SK-N-MC (cell line): ENCODE measurements at regions not wholly inside any gene's neighbourhood (a gene's known extent, or its start where the extent isn't known, plus 50 kb on each side); places are given as distances from the start of the nearest gene placed in this dataset.
A peak's percentile ranks its signal among the peaks of the same experiment; 100 is the strongest.

Experiments used
- DNase-seq: peaks from one replicate; pipeline ENCODE4 v3.0.0-alpha.2; 2011; ENCODE audit warnings: low read depth, low spot score
- H3K27ac ChIP-seq: fragments of 200-600 bp; sonication (generic); 2 replicates; pipeline ENCODE4 v1.5.1; 2016; ENCODE audit warnings: mixed run types
- H3K36me3 ChIP-seq: fragments of 200-600 bp; sonication (generic); 2 replicates; pipeline ENCODE4 v1.6.1; 2017; ENCODE audit warnings: antibody characterized with exemption, low read length, mixed read lengths; ENCODE audit not compliant: insufficient read depth
- H3K4me3 ChIP-seq: fragments of 200-600 bp; sonication (generic); 2 replicates; pipeline ENCODE4 v1.5.1; 2016
- H3K9ac ChIP-seq: fragments of 200-600 bp; sonication (generic); 2 replicates; pipeline ENCODE4 v1.8.0; 2017; ENCODE audit warnings: mixed run types, mixed read lengths; ENCODE audit not compliant: insufficient read length
- H3K9me3 ChIP-seq: fragments of 200-600 bp; sonication (generic); 2 replicates; pipeline ENCODE4 v1.6.1; 2017; ENCODE audit warnings: low read depth, mild to moderate bottlenecking, antibody characterized with exemption, low read length, moderate library complexity, mixed read lengths
- EZH2 ChIP-seq: fragments of 200-600 bp; sonication (generic); IDR thresholded peaks from one replicate; pipeline ENCODE4 v1.6.1; 2017; ENCODE audit warnings: antibody characterized with exemption
- FOXP2 ChIP-seq: optimal IDR thresholded peaks from 2 replicates; pipeline ENCODE3; 2011; ENCODE audit warnings: mild to moderate bottlenecking, moderate library complexity; ENCODE audit not compliant: insufficient read depth; ENCODE audit errors: extremely low read length, control extremely low read depth
- POLR2AphosphoS5 ChIP-seq: IDR thresholded peaks from 2 replicates; pipeline ENCODE4 v1.6.1; 2012; ENCODE audit warnings: mild to moderate bottlenecking, low read depth, low read length, borderline replicate concordance

GRCh38 chr18:13993730-13994129 is 78.4 kb upstream of the MC2R start:
- DNase-seq, result no peak

GRCh38 chr18:13992826-13993540 is 77.6 kb upstream of the MC2R start:
- H3K27ac ChIP-seq, result no peak overlapping the region
- no peaks in the 10 kb centered on the region for H3K36me3 ChIP-seq
- DNase-seq, result no peak
- TF ChIP-seq EZH2, result no peak
- TF ChIP-seq FOXP2, result no peak
- no peak for TF ChIP-seq POLR2AphosphoS5
- H3K9me3 ChIP-seq, result no peaks in the 10 kb centered on the region
- no peak overlapping the region for H3K9ac ChIP-seq
- H3K4me3 ChIP-seq, result no peak overlapping the region

More at GRCh38 chr18:13993730-13994129, 78.4 kb upstream of the MC2R start:
- Histone ChIP-seq H3K36me3 (no peaks in the 10 kb centered on the region), H3K4me3 (no peak overlapping the region), H3K27ac (no peak overlapping the region), H3K9ac (no peak overlapping the region), H3K9me3 (no peaks in the 10 kb centered on the region)
- TF ChIP-seq POLR2AphosphoS5, result no peak
- TF ChIP-seq EZH2, result no peak
- no peak for TF ChIP-seq FOXP2

DNA sequence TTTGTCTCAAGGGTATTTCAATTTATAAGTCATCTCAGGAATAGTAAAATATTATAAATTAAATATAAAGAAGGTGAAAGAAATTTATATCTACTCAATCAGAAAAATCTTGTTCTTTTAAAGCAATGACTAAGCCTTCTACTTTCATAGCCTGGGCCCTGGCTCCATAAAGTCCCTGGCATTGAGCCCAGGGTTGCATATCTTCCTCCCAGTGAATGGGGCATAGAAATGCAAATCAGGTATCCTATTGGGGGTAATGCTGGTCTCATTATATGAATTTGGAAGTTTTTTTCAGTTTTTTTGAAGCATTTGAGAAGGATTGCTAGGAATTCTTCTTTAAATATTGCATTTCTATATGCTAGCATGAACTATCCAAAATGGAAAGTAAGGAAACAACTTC is 73.9 kb upstream of the MC2R start:
- no peaks in the 10 kb centered on the region for H3K9me3 ChIP-seq
- no peak overlapping the region for H3K4me3 ChIP-seq
- H3K36me3 ChIP-seq, result no peaks in the 10 kb centered on the region
- TF ChIP-seq POLR2AphosphoS5 (no peak), EZH2 (no peak), FOXP2 (no peak)
- peak overlapping the region; percentile 91 for H3K27ac ChIP-seq
- H3K9ac ChIP-seq, result no peak overlapping the region
- peak; percentile 84 for DNase-seq

- no peak for DNase-seq
- H3K27ac ChIP-seq, result no peak overlapping the region
- no peak for TF ChIP-seq POLR2AphosphoS5
- TF ChIP-seq FOXP2, result no peak
- TF ChIP-seq EZH2, result no peak
- H3K9ac ChIP-seq, result no peak overlapping the region
- H3K36me3 ChIP-seq, result no peaks in the 10 kb centered on the region
- H3K4me3 ChIP-seq, result no peak overlapping the region
- no peaks in the 10 kb centered on the region for H3K9me3 ChIP-seq
Observed at GRCh38 chr18:13987956-13988355, 72.6 kb upstream of the MC2R start.

DNA sequence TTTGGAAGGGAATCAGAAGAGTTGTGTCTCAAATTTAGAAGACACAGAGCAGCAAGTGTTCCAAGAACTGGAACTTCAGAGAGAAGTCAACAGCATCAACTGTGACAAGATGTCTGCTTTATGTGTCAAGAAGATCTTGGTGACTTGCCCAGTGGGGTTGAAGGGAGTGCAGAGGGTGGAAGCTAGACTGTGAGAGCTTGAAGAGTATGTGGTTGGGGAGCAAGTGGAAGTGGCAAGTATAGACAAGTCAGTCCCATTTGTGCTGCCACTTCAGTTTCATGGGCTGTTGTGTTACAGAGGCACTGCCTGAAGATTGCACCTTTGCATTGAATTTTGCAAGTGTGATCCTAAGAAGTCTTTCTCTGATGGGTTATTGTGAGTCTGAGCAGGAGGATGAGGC is 68.7 kb upstream of the MC2R start:
- H3K4me3 ChIP-seq, result no peak overlapping the region
- H3K27ac ChIP-seq, result no peak overlapping the region
- no peak overlapping the region for H3K9ac ChIP-seq
- no peak for TF ChIP-seq EZH2
- no peak for TF ChIP-seq POLR2AphosphoS5
- no peak for TF ChIP-seq FOXP2
- no peaks in the 10 kb centered on the region for H3K9me3 ChIP-seq
- H3K36me3 ChIP-seq, result no peaks in the 10 kb centered on the region
- no peak for DNase-seq

DNA sequence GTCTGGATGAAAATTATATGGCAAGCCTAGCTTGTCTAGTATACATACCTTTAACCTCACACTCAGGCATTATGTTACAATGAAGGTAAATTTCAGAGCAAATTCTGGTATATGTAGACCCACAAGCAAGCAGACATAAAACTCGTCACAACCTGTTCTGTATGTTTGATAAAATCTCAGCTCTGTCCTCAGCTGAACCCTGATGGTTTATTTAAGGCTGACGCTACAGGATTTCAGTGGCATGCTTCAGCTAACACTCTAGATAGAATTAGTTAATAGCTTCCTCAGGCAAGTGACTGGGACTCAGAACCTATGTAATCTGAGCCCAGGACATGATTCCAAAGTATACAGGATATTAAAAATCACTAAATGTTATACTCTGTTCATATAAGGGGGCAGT is 68.2 kb upstream of the MC2R start:
- no peak for DNase-seq
- TF ChIP-seq FOXP2, result no peak
- TF ChIP-seq EZH2, result no peak
- no peak for TF ChIP-seq POLR2AphosphoS5
- Histone ChIP-seq H3K9me3 (no peaks in the 10 kb centered on the region), H3K4me3 (no peak overlapping the region), H3K9ac (no peak overlapping the region), H3K36me3 (no peaks in the 10 kb centered on the region), H3K27ac (no peak overlapping the region)

DNA sequence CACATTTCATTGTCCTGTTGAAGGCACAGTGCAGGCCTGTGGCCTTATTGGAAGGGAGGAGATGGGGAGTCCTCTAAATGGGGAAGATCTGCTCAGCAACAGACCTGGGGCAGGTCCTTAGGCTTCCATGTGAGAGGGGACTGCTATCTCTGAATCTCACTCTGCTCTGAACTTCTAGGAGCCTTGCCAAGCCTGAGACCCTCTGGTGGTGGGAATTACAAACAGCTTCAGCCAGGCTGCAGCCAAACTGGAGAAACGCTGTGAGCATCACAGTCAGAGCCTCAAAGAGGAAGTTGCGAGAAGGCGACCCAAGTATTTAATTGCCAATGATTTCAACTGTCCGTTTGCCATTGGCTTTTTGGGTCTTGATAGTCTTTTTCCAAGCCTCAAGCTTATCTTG is 66.8 kb upstream of the MC2R start:
- H3K9ac ChIP-seq, result no peak overlapping the region
- H3K27ac ChIP-seq, result no peak overlapping the region
- no peaks in the 10 kb centered on the region for H3K36me3 ChIP-seq

DNA sequence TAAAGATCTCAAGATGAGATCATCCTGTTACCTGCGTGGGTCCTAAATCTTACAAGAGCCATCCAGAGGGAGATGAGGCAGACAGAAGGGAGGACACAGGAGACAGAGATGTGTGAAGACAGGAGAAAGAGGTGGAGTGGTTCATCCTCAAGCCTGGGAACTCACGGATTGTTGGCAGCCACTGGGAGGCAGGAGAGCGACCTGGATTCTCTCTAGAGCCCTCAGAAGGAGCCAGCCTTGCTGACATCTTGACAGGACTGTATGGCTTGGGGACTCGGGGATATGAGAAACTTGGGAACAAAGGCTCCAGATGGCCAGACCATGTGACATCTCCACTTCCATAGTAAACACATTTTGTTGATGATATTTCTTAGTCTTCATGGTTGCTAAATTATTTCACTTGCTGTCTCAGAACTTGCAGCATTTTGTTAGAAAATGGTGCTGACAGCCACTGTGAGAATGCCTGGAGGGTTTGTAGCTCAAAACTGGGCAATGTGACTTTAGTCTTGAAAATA is 57.8 kb upstream of the MC2R start:
- DNase-seq, result no peak

More for the DNA sequence above, 66.8 kb upstream of the MC2R start:
- Histone ChIP-seq H3K9me3 (no peaks in the 10 kb centered on the region), H3K4me3 (no peak overlapping the region)
- DNase-seq, result no peak
- TF ChIP-seq EZH2 (no peak), FOXP2 (no peak), POLR2AphosphoS5 (no peak)

More for the DNA sequence above, 57.8 kb upstream of the MC2R start:
- no peak overlapping the region for H3K4me3 ChIP-seq
- H3K36me3 ChIP-seq, result no peaks in the 10 kb centered on the region
- TF ChIP-seq POLR2AphosphoS5 (no peak), FOXP2 (no peak), EZH2 (no peak)
- no peaks in the 10 kb centered on the region for H3K9me3 ChIP-seq
- no peak overlapping the region for H3K9ac ChIP-seq
- H3K27ac ChIP-seq, result no peak overlapping the region
